ENCODE measurements at regions not wholly inside any gene's neighbourhood (a gene's known extent, or its start where the extent isn't known, plus 50 kb on each side); places are given as distances from the start of the nearest gene placed in this dataset.
"Not testable (repeated sequence)": the region's sequence is repeated elsewhere in the genome, so short reads cannot be mapped to it uniquely, and the experiment has no call there.

GRCh38 chr10:70991140-70992124 is 103.1 kb upstream of the PCBD1 start:
- no peak for DNase-seq

- no peak for DNase-seq
These were observed 104.1 kb upstream of the PCBD1 start for GRCh38 chr10:70992436-70992835.

- no peak for DNase-seq
These were observed 104.7 kb upstream of the PCBD1 start for GRCh38 chr10:70993051-70993450.

- DNase-seq = no peak
These were observed 108.2 kb upstream of the PCBD1 start for GRCh38 chr10:70996549-70996948.

- DNase-seq = no peak
These were observed 108.9 kb upstream of the PCBD1 start for GRCh38 chr10:70997236-70997635.

DNA sequence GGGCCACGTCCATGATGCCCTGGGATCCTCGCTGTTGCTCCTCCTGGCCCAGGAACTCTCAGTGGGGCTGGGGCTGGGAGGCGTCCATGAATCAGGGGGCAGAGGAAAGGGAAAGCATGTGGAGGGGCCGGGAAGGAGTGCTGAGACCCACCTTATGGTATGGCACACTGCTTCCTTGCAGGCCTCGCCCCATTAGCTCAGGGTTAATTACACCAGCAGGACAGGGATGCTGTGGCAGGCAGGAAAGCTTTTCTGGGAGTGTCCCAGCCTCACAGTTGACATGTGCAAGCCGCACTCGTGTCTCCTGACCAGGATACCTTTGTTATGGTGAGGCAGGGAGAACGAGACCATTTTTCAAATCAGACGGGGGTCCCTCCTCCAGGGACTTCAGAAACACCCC is 109.7 kb upstream of the PCBD1 start:
- DNase-seq = no peak

DNA sequence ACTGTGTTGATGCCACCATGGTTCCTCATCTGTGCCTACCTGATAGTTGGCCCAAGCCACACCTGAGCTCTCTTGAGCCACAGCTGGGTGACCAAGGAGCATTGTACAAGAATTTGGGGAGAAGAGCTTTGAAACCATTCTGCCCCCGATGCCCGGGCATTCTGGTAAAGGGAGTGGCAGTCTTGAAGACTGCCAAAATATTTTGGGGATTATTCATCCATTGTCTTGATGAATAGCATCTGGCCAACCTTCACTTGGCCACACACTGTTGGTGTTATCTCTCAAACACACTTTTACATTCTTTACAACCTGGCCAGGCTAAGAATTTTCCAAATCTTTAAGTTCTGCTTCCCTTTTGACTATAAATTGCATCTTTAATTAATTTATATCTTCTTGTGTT is 113.1 kb upstream of the PCBD1 start:
- no peak for DNase-seq

GRCh38 chr10:71004176-71005075 is 116.1 kb upstream of the PCBD1 start:
- no peak for DNase-seq

DNA sequence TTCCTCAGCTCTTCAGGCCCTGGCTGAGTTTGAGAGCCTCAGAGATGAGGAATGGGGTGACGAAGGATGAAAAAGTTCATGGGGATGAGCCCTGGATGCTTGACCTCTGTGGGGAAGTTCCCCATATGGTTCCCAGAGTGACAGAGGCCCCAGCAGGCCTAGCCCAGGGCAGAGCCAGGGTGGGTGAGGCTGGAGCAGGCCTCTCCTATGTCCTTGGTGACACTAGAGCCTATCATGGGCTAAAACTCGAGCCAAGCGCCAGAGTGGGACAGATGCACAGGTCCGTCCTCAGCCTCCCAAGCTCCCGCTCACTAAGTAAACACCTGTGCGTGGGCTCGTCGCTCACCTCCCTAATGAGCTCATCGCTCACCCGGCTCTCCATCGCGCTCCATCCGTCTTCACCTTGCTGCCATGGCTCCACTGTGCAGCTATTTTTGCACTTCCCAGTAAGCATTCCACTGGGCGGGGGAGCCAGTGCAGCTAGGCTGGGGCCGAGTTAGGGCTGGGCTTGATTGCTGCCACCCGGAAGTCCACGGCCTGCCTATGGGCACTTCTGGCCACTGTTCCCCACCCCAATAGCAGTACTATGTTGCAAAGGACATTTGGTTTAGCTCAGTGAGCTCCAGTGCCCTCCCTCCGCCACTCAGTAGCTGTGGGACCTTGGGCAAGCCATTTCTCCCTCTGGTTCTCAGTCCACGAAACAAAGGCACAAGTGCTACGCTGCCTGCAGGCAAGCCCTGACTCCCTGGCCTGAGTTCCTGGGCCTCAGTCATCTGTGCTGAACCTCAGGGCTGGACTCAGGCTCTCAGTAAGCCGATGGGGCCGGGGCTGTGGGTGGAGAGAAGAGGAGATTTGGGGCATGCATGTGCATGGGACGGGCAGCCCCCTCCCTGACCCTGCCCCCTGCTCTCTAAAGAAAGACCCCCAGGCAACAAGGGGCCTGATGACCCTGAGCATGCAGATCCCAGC is 117.3 kb upstream of the PCBD1 start:
- no peak for DNase-seq

- DNase-seq = no peak
These were observed 118.1 kb upstream of the PCBD1 start for GRCh38 chr10:71006506-71006905.

DNA sequence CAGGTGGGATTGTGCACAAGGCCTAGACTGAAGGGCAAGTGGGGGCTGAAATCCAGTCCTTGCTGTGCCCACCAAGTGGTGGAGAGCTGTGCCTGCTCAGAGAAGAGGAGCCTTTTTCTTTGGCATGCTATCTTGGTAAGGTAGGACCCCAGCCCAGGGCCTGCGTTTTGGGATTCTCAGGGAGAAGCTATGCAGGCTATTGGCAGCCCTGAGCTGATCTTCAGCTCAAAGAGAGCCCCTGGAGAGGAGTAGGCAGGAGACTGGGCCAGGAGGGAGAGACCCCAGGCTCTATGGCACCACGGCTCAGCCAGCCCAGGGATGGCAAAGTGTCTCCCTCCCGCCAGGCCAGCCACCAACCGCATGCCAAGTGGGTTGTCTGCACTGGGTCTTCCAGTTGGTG is 119.2 kb upstream of the PCBD1 start:
- DNase-seq = no peak

- DNase-seq = no peak
These were observed 119.8 kb upstream of the PCBD1 start for GRCh38 chr10:71008150-71008549.

DNA sequence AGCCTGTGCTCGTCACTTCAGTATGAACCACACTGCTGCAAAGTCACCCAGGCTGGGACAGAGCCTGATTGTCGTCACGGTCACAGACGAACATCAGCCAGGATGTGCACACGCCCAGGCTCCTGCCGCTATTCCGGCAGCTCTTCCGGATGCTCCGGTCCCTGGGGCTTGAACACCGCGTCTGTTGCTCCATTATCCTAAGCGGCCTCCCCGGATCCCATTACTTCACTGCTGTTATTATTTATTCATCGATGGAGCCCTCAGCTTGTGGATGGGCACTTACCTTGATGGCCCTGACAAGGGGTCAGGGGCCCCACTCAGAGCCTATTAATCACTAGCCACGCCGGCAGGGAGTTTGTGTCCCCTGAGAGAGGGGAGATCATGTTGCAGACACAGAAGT is 120.8 kb upstream of the PCBD1 start:
- DNase-seq = no peak

GRCh38 chr10:71010730-71011129 is 122.4 kb upstream of the PCBD1 start:
- DNase-seq = no peak

GRCh38 chr10:71011141-71011540 is 122.8 kb upstream of the PCBD1 start:
- DNase-seq = no peak

DNA sequence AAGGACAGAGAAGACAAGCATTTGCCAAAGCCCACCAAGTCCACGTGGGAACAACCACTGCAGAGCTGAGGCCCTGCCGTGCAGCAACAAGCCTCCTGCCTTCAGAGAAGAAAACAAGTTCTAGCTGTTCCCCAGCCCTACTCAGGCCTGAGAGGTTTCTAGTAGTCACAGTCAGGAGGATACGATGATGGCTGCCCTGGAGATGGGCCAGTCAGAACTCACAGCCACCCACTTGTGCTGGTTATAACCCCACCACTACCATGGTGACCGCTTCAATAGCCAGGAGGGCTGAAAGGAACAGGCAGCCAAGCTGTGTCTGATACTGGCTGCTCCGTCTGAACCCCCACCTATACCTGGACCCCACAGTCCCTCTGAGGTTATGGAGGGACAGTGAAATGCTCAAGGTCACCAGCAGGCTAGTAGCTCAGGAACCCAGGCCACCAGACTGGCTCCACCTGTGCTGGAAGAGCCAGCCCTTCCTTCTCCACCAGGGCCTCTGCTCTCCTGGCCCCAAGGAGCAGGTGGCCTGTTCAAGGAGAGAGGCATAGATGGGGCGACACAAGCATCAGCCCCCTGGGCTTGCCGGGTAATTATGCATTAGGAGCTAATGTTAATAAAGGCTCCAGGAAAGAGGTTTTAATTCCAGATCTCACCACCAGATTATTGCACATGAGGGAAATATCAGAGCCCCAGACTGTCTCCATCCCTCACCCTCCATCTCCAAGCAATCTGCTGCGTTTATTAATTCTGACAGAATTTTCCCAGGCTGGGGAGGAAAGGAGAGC is 125.8 kb upstream of the PCBD1 start:
- DNase-seq = no peak

- no peak for DNase-seq
These were observed 127.3 kb upstream of the PCBD1 start for GRCh38 chr10:71015674-71016073.

- DNase-seq = not testable (repeated sequence)
These were observed 131.7 kb upstream of the PCBD1 start for GRCh38 chr10:71020061-71020460.

- DNase-seq = no peak
These were observed 133.0 kb upstream of the PCBD1 start for GRCh38 chr10:71021402-71021801.

- no peak for DNase-seq
These were observed 135.4 kb upstream of the PCBD1 start for GRCh38 chr10:71023704-71024283.

GRCh38 chr10:71024490-71024889 is 136.1 kb upstream of the PCBD1 start:
- DNase-seq = no peak

Measured in stimulated activated CD8-positive, alpha-beta memory T cell treated with anti-CD3 and anti-CD28 coated beads, Interleukin-4, amount 100 ng/mL, for 48 hours (primary cell).